AG08396 (cell line): ENCODE measurements at regions not wholly inside any gene's neighbourhood (a gene's known extent, or its start where the extent isn't known, plus 50 kb on each side); places are given as distances from the start of the nearest gene placed in this dataset.
"Not testable (repeated sequence)": the region's sequence is repeated elsewhere in the genome, so short reads cannot be mapped to it uniquely, and the experiment has no call there.

Source experiments
- DNase-seq: peaks from one replicate; pipeline ENCODE4 v3.0.0; 2012; ENCODE audit warnings: low spot score, mixed read lengths

DNA sequence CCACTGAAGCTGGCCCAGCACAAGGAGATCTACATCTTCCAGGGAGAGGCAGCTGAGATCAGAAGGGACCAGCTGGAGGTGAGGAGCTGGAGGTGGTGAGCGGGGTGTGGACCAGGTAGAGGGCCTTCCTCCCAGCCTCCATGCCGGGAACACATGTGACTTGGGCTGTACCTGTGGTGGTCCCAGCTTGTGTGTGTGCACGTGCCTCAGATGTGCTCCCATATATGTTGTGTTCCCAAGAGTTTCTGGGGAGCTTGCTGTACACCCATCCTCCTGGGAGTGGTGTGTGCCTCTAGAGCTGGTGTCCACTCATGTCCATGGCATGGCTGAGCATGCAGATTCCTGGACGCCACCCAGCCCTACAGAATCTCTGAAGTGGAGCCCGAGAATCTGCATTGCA lies 183.7 kb upstream of the AKAP13 start:
- not testable (repeated sequence) for DNase-seq

DNA sequence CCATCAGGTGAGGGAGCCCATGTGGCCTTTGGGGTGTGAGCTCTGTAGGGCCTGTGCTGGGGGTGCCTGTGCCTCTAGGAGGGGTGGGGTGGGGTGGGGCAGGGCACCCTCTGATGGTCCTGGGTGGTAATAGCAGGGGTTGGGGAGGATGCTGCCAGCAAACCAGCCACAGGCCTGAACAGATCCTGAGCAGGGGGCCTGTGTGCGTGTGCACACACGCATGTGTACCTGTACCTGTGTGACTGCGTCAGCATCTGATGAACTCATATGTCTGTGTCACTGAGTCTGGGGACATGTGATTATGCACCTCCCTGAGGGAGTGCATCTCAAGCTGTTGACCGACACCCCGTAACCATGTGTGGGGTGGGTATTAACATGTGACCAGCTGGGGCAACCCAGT lies 182.8 kb upstream of the AKAP13 start:
- not testable (repeated sequence) for DNase-seq

DNA sequence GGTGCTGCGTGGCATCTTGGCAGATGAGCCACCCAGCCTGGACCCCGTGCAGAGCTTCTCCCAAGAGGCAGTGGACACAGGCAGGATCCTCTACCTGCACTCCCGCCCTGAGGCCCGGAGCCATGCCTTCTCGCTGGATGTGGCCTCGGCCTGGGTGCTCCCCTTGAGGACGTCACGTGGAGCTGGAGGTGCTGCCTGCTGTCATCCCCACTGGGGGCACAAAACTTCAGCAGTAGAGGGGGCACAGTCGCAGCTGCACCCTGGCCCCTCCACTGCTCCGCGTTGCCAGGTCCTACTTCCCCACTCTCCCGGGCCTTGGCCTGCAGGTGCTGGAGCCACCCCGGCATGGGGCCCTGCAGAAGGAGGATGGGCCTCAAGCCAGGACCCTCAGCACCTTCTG lies 182.0 kb upstream of the AKAP13 start:
- DNase-seq, result not testable (repeated sequence)

DNA sequence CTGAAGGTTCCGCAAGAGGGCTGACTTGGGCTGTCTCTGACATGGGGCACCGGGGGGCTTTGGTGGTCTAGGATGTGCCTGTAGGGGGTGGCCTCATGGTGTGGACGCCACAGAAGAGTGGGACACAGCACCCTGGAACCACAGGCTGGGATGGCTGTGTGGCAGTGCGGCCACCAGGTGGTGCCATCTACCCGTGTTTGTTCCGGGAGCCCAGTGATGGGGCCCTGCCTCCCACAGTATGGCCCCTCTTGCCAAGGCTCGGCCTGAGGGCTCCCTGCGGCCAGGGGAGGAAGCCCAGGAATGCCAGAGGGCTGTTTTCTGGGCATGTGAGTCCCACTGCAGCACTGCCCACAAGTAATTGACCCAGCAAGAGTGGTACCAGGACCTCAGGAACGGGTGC lies 180.2 kb upstream of the AKAP13 start:
- DNase-seq, result not testable (repeated sequence)

DNA sequence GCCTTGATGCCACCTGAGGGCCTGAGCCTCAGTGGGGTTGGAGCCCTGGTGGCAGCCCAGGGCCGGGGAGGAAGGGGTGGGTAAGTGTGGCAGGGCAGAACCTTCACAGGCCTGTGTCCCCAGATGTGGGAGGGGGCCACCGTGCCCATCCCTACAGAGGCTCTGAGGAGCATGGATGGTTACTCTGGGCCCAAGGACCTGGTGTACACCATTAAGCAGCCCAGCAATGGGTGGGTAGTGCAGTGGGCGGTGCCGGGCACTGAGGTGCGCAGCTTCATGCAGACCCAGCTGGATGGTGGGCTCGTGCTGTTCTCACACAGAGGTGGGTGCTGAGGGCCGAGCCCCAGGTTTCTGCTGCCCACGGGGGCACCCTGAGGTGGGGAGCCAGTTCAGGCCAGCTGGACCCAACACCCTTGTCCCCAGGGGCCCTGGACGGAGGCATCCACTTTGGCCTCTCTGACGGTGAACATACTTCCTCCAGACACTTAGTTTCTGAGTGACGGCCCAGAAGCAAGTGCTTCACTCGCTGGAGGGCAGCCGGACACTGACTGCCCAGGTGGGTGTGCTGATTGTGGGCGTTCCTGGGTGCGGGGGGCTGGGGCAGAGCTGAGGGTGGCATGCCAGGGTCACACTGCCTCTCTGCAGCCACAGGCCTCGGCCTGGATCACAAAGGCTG lies 179.1 kb upstream of the AKAP13 start:
- DNase-seq, result not testable (repeated sequence)

DNA sequence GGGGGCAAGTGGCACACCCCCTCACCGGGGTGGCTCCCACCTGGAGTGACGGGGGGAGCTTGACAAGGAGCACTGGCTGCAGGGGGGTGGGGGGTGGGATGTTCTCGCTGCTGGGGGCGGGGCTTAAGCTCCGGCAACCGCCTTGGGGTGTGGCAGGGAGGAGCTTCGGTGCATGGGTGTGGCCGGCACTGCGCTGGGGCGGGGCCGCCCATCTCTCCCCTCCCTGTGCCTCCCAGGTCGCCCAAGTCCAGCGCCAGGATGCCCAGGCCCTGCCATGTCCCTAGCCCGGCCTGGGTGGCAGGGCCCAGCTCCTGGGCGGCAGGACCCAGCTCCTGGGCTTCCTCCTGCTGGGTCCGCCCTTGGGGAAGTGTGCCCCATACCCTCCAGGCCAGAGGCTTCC lies 175.9 kb upstream of the AKAP13 start:
- not testable (repeated sequence) for DNase-seq

DNA sequence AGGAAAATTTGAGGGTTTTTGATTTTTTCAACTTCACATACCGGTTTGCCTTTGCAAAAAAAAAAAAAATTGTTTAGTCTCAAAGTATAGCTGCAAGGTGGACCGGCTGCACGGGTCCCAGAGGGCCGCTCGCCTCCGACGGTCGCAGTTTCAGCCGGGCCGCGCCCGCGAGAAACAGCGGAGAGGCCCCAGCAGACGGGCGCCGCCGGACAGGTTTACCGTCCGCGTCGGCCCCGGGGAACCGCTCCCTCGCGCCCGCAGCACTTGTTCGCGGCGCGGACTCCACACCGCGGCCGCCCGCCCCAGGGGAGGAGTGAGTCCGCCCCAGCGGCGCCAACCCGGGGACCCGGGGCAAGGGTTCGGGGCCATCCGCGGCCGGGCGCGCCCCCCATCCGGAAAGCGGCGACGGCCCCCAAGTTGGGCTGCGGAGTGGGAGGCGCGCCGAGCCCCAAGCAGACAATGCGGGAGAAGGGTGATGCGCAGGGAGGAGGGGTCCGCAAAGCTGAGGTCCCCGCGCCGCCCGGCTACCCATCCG lies 146.5 kb upstream of the AKAP13 start:
- not testable (repeated sequence) for DNase-seq

DNA sequence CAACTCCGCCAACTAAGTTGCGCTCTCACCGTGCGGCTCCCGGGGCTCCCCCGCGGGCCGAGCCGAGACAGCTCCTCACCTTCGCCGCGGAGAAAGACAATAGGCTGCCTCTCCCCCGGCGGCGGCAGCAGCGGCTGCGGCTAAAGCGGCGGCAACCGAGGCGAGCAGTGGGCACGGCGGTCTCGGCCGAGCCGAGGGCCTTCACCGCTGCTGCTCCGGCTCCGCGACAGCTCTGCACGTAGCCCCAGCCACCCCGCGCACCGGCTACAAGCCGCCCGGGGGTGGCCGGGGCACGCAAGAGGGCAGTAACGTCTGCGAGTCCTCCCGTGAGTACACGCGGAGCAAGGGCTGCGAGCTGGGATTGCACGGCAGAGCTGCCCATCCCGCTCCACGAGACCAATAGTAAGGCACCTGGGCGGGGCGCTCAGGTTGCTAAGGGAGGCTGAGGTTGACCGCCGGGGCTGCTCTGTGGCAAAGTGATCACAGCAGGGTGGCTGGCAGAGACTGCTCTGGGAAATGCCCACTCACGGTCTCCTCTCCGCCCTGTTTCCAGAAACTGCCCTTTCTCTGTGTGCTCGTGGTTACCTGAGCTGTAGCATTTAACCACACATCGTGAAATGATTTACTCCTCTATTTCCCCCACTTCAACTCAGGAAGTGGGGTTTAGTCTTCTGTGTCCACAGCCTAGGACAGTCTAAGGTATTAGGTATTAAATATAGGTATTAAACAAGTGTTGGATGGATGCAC lies 145.8 kb upstream of the AKAP13 start:
- not testable (repeated sequence) for DNase-seq

DNA sequence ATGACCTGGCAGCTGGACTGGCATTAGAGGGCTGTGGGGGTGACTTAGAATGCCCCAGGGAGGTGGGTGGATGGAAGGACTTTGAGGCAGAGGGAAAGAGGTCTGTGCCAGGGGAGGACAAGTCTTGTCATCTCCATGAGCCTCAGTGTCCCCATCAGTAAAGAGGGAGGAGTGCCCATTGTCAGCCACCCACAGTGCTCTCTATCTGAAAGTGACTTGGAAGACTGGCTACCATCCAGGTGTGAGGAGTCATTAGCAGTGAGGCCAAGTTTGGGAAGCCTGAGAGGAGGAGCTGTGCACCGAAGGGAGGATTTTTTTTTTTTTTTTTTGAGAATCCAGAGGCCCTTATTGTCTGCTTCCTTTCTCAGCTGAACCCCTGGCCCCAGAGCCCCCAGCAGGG lies 136.3 kb upstream of the AKAP13 start:
- DNase-seq, result not testable (repeated sequence)

DNA sequence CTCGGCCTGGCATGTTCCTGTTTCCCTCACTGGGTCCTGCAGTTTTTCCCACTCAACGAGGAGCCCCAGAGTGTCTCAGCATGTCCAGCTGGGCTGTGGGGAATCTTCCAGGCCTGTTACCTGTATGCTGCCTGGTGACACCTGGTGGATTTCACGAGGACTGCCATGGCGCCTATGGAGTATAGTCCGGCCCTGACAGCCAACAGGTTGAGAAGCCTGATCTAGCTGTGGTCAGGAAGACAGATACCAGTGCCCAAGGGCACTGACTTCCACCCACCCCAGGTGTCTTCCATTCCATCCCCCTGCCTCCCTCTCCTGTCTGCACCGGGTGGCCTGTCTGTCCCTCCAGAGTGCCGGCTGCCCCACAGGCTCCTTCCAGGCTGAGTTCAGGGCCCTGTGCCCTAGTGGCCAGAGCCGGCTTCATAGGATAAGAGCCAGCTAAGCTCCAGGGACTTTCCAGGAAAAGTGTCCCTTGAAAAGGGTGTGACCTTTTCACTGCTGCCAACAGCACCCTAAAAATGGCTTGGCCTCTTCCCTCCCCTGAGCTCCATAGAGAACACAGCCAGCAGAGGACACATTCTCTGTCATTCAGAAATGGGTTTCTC lies 129.4 kb upstream of the AKAP13 start:
- DNase-seq, result not testable (repeated sequence)

DNA sequence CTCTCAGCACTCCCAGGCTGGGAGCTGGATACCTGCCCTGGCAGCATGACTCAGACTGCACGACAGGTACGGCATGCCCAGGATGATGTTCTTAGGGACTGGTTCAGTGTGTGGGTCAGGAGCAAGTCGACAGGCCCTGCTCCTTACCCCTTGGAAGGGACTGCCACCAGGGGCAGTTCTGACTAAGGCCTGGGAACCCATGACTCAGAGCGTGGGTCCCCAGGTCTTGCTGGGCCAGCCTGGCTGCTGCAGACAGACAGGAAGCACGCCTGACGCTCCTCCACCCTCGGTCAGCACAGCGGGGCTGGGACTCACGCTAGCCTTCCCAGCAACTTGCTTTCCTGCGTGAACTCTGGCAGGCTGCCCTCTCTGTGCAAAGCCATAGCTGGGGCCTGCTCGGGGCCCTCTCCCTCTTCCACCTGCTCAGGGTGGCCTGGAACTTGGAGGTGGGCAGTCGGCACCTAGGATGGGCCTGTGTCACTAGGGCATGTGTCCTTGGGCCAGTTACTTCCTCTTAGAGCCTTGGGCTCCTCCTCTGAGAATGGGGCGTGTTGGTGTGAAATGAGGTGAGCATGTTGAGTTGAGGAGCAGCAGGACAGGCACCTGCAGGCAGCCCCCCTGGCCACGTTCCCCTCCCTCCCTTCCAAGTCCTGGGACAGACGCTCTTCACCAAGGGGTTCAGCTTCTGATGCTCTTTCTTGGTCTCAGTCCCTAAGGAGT lies 127.0 kb upstream of the AKAP13 start:
- DNase-seq, result not testable (repeated sequence)

DNA sequence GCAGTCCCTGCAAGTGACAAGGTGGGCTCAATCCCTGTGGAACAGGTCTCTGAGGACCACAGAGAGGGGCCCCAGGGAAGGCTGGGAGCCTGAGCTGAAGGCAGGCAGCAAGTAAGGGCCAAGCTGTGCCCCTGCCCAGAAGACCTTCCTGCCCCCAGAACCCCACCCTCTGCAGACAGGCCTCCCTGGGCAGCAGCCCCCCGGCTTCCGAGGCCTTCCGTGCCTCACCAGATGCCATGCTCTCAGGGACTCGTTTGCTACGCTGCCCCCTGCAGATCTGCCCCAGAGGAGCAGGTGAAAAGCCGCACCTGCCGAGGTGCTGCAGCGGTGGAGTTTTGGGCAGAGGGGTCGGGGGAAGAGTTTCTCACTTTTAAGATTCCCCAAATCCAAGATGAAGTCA lies 125.4 kb upstream of the AKAP13 start:
- not testable (repeated sequence) for DNase-seq

DNA sequence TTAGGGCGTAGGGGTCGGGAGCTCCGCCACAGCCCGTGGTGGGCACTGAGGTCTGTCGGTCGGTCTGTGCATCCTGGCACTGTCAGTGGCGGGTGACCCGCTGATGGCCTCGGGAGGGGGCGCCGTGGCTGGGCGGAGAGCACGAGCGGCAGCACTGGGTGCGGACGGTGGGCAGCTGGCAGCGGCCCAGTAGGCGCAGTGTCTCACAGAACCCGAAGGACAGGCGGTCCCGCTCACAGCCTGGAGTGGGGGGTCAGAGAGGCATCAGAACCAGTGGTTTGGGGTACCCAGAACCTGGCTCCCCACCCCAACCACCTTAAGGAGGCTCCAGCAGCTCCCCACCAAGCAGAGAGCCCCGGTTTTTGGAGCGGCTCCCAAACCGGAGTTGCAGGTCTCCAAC lies 124.9 kb upstream of the AKAP13 start:
- not testable (repeated sequence) for DNase-seq

DNA sequence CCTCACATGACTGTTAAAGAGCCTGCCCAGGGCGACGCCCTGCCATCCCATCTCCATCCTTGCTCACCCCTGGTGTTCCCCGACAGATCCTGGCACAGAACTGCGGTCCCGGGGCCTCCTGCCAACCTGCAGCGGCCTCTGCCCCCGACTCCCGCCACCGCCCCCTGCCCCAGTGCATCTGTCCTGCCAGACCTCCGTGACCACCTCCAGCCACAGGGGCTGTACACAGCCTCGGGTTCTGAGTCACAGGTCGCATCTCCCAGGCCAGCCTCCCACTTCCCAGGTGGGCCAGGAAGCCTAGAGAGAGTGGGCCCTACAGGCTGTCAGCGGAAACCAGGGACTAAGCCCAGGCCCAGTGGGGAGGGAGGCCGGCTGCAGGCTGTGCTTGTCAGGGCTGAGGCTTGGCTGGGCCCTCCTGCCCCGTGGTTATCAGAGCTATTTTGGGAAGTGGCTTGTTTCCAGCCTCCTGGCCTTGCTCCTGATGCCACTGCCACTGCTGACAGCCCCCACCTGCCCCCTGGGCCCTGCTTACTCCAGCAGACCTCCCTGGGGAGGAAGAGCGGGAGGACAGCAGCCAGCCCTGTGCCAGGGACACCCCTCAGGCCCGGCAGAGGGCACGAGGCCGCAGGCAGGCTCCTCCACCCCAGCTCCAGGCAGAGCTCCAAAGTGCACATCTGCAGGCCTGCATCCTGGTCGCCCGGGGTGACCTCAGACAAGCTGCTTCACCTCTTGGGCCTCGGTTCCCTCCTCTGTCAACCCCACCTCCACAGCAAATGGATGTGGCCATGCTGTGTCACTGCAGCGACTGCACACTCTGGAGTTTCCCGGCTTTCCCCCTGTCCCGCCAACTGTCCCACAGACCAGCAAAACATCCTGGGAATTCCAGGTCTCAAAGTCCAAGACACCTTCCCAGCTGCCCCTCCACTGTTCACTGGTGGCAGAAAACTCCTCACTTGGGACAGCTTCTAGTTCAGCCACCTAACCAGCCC lies 124.1 kb upstream of the AKAP13 start:
- peak; percentile 16 for DNase-seq

DNA sequence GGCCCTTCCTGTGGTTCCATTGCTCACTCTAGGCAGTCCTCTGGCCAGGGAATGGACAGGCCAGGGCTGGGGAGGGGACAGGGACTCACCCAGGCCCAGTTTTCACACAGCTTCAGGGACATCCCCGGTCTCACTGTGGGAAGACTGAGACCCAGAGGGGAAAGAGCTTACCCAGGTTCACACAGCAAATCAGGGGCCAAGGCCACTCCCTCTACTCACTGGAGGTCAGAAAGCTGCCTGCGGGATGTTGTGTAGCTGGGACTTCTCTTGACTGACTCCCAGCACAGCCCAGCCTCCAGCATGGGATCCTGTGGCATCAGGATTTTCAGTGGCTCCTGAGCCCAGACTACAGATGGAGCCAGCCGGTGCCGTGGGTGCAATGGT lies 122.3 kb upstream of the AKAP13 start:
- not testable (repeated sequence) for DNase-seq

DNA sequence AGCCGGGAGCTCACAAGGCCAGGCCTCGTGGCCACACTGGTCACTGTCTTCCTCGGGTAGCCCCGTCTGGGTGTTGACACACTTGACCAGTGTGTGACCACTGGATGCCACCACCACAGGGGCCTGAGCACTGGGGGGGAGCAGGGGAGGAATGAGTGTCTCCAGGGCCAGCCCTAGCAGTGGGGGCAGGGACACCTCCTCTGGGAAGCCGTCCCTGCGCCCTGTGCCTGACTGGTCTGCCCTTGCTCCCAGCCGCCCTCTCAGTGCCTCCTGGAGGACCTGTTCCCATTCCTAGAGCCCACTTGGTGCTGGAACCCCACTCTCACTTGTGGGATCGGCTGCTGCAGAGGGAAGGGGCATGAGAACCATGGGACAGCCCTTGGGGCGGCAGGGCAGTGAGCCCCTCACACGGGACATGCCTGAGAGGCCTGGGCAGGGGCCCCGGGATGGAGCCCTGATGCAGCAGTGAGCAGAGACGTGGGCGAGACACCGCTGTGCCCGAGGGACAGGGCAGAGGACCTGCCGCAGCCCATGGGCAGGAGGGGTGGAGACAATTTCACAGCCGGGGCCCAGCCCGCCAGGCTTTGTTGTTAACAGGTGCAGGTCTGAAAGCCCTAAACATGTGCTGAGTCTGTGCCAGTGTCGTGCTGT lies 121.7 kb upstream of the AKAP13 start:
- DNase-seq, result not testable (repeated sequence)

DNA sequence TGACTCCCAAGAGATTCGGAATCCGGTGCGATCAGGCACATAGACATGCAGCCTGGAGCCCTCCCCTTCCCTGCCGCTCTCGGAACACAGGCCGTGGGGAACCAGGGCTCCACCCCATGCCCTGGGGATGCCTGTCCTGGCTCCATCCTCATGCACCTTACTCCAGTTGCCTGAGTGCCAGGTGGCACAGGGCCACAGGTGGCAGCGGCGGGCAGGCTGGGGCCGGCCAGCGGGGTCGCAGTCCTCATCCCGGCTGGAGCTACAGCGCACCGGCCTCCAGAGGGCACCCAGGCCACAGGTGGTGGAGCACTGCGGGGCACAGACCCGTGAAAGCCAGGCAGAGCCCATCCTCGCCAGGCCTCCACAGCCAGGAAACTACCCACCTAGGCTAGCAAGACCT lies 119.9 kb upstream of the AKAP13 start:
- DNase-seq, result not testable (repeated sequence)

DNA sequence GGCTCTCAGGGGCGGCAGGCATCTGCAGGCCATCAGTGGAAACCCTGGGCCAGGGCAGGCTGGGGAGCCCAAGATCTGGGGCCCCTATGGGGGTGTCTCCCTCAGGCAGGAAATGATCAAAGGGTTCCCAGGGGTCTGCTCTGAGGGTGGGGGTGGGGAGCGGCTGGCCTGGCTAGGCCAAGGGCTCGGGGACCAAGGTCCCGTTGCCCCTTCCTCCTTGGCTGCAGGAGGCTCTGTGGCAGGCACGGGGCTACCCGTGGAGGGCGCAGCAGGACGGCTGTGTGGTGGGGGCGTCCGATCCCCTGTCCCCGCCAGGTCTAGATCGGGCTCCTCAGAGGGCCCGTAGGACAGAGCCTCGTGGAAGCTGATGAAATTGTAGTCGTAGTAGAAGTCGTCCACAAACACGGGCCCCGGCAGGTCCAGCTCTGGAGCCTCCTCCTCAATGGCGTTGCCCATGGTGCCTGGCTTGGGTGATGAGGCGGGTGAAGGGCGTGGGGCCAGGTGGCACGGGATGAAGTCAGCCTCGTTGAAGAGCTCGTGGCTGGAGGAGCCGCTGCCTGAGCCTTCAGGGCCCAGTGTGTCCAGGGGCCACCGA lies 117.8 kb upstream of the AKAP13 start:
- not testable (repeated sequence) for DNase-seq

DNA sequence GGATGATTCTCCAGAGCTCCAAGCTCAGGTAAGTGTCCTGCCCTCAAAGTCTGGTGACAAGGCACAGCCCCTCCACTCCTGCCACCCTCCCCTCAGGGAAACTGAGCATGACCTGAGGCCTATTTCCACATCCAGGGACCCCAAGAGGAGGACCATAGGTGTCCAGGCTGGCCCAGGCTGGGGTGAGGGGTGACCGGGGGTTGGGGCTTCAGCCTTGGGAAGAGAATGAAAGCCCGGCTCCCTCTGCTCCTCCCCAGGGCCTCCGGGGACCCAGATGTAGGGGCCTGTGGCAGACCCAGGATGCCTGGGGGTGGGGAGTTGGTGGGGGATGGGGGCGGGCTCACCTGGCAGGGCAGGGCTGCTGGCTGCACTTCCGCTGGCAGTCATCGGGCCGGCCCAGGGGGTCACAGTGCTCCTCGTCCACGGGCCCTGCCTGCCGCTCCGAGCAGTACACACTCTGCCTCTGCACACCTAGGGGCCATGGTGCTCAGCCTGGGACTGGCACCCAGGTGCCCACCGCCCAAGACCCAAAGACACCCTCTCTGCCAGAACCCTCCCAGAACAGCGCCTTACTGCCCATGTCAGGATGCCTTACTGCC lies 116.5 kb upstream of the AKAP13 start:
- DNase-seq, result not testable (repeated sequence)
